ENCODE measurements at regions not wholly inside any gene's neighbourhood (a gene's known extent, or its start where the extent isn't known, plus 50 kb on each side); places are given as distances from the start of the nearest gene placed in this dataset.
"Not testable (repeated sequence)": the region's sequence is repeated elsewhere in the genome, so short reads cannot be mapped to it uniquely, and the experiment has no call there.

- DNase-seq (ENCODE audit: low spot score): no peak
These were observed 1308.8 kb downstream of the EFNA5 start for GRCh38 chr5:106361905-106362304.

GRCh38 chr5:106331415-106331814, 1339.3 kb downstream of the EFNA5 start:
- no peak for DNase-seq (ENCODE audit: low spot score)

DNA sequence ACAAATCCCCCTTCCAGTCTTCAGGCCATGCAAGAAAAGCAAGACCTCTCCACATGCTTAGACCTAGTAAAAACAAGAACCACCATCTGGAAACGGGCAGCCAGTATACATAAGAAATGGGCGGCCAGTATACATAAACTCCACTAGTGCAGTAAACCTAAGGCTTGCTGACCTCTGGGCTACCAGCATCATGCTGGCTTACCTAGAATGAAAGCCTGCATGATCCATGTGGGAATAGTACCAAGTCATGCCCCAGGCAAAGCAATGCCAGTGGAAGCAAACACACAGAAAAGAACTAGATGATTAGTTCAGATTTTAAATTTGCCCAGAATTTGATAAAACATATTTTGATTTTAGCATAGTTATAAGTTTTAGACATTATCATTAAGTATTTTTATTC, 1346.4 kb downstream of the EFNA5 start:
- DNase-seq (ENCODE audit: low spot score): no peak

GRCh38 chr5:106321242-106321641, 1349.5 kb downstream of the EFNA5 start:
- no peak for DNase-seq (ENCODE audit: low spot score)

GRCh38 chr5:106314221-106314824, 1356.4 kb downstream of the EFNA5 start:
- no peak for DNase-seq (ENCODE audit: low spot score)

GRCh38 chr5:106312360-106312759, 1358.4 kb downstream of the EFNA5 start:
- no peak for DNase-seq (ENCODE audit: low spot score)

DNA sequence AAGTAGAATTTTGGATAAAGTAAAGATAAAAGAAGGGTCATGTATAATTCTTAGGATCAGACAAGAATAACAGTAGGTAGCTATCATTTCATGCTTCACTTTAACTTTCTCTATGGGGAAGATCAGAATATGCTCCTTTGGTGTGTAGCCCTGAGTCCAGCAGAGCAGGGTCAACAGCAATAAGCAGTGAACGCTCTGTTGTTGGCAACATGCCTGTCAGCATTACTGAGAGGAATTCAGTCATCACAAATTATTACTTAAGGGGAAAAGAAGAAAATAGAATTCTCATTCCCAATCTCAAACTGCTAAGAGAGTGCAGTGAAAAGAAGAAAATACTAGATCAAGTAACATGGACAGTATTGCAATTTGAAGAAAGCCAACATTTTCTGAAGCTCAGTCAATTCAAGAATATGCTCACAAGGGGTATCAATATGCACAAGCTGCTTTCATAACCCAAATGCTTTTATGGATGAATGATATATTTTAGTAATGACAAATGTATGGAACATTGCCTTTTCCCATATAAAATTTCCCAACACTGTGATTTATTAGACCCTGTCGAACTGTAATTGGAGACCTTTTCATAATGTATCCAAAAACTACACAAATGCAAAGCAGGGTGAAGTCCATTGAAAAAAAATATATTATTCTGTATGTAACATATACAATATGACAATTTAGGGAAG, 1359.4 kb downstream of the EFNA5 start:
- no peak for DNase-seq (ENCODE audit: low spot score)

GRCh38 chr5:106307265-106307664, 1363.5 kb downstream of the EFNA5 start:
- DNase-seq (ENCODE audit: low spot score): no peak

DNA sequence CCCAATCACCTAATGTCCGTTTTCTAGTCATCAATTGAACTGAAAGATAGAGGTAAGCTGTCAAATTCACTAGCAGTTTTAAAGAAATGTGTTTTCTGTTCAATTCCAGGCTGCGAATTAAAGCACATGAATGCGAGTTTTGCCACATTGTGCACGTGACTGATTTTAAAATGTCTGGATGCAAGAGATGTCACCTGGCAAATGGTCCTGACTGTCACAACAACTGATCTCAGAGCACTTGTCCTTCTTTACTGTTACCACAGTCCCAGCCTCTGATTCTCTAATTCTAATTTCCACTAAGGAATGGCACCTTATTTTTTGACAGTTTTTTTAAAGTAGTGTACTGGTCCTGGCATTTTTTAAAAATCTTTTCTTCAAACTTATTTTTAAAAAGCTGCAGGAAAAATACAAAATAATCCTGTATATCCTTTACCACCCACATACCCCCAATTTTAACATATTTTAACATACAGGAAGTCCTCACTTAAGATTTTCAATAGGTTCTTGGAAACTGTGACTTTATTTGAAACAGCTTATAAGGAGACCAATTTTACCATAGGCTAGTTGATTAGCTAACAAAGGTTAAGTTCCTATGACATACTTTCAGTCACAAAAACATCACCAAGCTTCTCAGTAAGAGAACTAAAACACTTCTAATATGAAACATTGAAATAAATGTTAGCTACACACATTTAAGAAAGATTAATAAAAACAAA, 1364.3 kb downstream of the EFNA5 start:
- no peak for DNase-seq (ENCODE audit: low spot score)

DNA sequence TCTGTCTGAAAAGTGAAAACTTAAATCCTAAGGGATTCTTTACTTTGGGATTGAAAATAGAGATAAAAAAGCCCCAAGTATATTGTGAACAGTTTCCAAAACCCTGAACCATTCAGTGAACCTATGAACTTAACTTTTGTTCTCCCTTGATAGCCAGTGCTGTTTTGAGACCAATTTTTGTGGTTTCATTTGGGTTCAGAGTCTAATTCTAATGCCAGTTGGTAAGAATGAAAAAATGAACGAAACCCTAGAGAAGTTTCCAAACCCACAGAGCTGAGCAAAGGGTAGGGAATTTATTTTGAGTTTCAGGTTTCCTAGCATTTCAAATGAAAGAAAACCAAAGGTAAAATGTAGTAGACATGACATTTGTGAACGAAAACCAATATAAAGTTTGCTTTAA, 1366.8 kb downstream of the EFNA5 start:
- DNase-seq (ENCODE audit: low spot score): no peak

GRCh38 chr5:106292654-106293053, 1378.1 kb downstream of the EFNA5 start:
- DNase-seq (ENCODE audit: low spot score): no peak

- DNase-seq (ENCODE audit: low spot score): no peak
These were observed 1379.9 kb downstream of the EFNA5 start for GRCh38 chr5:106290841-106291240.

GRCh38 chr5:106288979-106289378, 1381.8 kb downstream of the EFNA5 start:
- DNase-seq (ENCODE audit: low spot score): no peak

DNA sequence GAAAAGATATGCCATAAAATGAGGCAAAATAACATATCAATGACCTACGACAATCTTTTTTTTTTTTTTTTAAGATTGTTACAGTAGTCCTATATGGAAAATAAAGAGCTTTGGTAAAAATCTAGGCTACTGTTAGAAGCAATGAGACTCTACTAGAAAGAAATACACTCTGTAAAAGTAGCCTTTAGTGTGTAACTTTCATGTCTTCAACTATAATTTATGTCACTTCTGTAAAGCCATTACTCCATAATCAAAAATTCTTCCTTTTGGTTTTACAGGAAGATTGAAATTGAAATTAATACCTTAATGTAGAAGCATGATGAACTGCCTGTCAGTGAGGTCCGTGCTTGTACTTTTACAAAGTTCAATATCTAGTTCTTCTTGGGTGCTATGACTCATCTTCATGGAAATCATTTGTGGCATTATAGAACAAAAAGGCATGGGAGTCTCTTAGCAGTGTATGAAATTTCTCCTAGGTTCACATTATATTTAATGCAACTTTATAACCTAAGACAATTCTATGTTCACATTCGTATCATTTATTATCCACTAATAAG, 1393.1 kb downstream of the EFNA5 start:
- DNase-seq (ENCODE audit: low spot score): no peak

GRCh38 chr5:106269252-106269843, 1401.4 kb downstream of the EFNA5 start:
- no peak for DNase-seq (ENCODE audit: low spot score)

- no peak for DNase-seq (ENCODE audit: low spot score)
These were observed 1403.5 kb downstream of the EFNA5 start for GRCh38 chr5:106267256-106267655.

GRCh38 chr5:106262395-106262794, 1408.3 kb downstream of the EFNA5 start:
- DNase-seq (ENCODE audit: low spot score): no peak

- DNase-seq (ENCODE audit: low spot score): not testable (repeated sequence)
These were observed 1411.2 kb downstream of the EFNA5 start for GRCh38 chr5:106259431-106260090.

- DNase-seq (ENCODE audit: low spot score): no peak
These were observed 1412.1 kb downstream of the EFNA5 start for GRCh38 chr5:106258591-106259125.

DNA sequence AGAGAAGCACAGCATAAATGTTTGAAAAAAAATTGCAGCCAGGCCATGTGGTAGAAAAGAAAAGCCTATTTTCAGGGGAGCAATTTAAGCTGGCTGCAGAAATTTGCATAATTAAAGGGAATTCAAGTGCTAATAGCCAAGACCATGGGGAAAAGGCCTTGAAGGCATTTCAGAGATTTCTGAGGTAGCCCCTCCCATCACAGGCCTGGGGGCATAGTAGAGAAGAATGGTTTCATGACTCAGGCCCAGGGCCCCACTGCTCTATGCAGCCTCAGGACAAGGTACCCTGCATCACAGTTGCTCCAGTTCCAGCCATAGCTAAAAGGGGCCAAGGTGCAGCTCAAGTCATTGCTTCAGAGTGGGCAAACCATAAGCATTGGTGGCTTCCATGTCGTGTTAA, 1416.0 kb downstream of the EFNA5 start:
- DNase-seq (ENCODE audit: low spot score): no peak

- not testable (repeated sequence) for DNase-seq (ENCODE audit: low spot score)
These were observed 1424.5 kb downstream of the EFNA5 start for GRCh38 chr5:106246044-106246745.

All from CD4-positive, alpha-beta T cell treated with Interleukin-6 at 100 ng/mL for 8 hours (primary cell).